MV-4-11 (cell line): ENCODE measurements at regions not wholly inside any gene's neighbourhood (a gene's known extent, or its start where the extent isn't known, plus 50 kb on each side); places are given as distances from the start of the nearest gene placed in this dataset.
"Not testable (repeated sequence)": the region's sequence is repeated elsewhere in the genome, so short reads cannot be mapped to it uniquely, and the experiment has no call there.

ENCODE experiments used
- DNase-seq: peaks from one replicate; lab custom pipeline; 2025; lab: John Stamatoyannopoulos, UW

- DNase-seq = no peak
Observed at GRCh38 chr13:34363266-34363665, 545.3 kb downstream of the RFC3 start.

GRCh38 chr13:34364633-34365032 lies 546.7 kb downstream of the RFC3 start:
- no peak for DNase-seq

- DNase-seq = no peak
Observed at GRCh38 chr13:34369931-34370330, 552.0 kb downstream of the RFC3 start.

GRCh38 chr13:34371108-34371507 lies 553.2 kb downstream of the RFC3 start:
- peak; percentile 3 for DNase-seq

DNA sequence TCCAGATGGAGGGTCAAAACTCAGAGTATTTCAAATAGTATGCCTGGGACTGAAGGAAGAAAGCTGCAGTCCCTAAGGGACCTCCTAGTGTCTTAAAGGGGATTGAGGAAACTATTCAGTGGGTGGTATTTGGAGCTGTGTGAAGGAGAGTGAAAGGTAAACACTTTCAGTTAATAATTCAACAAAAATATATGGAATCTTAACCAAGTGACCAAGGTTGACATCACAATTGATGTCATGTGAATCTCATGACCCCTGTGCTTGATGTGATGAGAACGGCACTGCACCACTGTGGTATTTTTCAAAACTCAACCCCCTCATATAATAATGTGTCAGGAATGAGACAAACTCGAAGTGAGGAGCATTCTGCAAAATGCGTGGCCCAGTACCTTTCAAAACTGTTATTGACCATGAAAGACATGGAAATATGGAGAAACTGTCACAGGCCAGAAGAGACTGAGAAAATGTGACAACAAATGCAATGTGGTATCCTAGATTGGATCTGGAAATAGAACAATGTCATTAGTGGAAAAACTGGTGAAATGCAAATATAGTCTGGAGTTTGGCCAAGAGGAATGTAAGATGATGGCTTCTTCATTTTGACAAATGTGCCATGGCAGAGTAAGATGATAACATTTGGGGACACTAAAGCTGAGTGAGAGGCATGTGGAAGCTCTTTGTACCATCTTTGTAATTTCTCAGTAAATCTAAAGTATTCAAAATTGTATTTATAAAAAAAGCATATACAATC lies 553.9 kb downstream of the RFC3 start:
- DNase-seq = no peak

DNA sequence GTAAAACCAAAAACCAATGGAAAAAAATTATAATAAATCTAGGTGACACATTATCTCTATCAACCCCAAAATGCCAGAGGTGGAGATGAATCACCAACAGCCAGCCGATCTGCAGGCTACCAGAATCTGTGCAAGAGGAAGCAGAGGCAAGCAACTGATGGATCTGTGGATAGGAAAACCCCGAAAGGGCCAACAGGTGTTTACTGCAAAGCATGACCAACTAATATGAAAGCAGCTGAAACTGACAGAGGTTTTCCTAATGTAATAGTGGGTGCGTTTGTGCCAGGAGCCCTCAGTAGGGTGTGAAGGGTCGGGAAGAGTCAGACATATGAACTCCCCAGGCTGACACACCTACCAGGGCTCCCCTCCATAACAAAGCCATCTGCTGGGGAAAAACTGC lies 554.6 kb downstream of the RFC3 start:
- no peak for DNase-seq

DNA sequence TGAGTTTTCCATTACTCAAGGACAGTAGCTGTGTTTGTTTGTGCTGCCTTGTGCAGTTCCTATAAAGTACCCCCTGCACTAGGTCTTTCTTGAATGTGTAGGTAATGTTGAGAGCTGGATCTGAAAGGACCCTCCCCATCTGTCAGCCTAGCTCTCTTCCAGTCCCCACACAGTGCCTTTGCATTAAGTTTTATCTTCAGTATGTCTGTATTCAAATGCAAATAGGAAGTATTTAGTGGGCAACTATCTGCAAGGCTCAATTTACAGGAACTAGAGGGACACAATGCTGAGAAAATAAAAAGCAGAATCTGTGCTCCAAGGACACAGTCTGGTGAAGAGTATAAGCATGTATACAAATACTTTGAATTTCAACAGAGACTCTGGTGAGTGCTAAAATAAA lies 558.5 kb downstream of the RFC3 start:
- DNase-seq = no peak

DNA sequence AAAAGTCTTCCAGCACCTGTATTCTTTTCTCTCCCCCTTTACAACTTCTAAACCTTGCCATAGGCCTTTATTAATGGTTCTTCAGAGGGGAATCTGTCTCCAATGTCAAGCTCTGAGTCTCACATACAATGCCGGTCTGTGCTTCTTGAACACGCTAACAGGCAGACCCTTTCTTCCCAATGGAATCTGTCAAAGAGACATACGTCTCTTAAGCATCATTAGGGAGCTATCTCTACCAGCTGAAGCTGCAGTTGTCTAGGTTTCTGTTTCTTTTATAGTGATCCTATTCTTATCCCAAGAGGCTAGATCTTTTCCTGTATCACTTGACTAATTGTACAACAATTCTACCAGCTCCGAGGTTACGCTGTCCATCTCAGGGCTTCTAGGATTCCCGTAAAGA lies 560.8 kb upstream of the NBEA start:
- DNase-seq = no peak

DNA sequence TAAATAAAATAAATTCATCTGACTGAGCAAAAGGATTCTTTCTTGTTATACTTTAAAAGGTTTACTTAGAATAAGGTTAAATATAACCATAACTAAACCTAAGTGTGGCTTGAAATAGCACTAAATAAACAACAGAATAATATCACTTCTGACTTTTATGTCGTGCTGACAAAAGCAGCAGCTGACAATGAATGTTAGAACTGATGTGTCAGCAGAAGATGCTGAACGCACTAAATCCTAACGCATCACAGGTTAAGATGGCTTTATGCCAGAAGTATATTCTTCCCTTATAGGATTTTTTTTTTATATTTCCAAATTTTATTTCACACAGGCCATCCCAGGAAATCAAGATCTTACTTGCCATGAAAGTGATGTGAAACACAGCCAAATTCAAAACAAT lies 558.3 kb upstream of the NBEA start:
- DNase-seq = no peak

DNA sequence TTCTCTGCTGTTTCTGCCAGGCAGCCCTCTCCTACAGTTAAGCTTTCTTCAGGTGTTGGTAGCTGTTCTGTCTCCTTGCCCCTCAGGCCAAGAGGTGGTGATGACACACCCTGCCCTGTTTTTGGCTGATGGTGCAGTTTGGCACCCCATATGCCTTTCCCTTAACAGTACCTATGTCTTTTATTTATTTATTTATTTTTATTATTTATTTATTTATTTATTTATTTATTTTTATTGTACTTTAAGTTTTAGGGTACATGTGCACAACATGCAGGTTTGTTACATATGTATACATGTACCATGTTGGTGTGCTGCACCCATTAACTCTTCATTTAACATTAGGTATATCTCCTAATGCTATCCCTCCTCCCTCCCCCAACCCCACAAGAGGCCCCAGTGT lies 555.8 kb upstream of the NBEA start:
- not testable (repeated sequence) for DNase-seq

DNA sequence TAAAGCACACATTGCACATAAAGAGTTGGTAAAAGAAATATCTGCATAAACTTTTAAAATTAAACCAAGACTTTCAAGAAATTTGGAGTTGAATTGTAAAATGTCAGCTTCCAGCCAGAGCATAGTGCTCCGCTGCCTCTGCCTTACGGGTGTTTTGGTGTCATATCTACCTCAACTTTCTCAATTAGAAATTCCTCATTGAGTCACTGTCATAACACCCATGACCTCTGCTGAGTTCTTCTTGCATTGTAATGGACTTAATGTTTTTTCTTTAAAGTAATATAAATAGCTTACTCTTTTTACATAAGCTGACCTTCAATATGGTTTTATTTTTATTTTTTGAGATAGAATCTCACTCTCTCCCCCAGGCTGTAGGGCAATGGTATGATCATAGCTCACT lies 551.0 kb upstream of the NBEA start:
- no peak for DNase-seq

GRCh38 chr13:34401696-34402095 lies 540.4 kb upstream of the NBEA start:
- DNase-seq = no peak

DNA sequence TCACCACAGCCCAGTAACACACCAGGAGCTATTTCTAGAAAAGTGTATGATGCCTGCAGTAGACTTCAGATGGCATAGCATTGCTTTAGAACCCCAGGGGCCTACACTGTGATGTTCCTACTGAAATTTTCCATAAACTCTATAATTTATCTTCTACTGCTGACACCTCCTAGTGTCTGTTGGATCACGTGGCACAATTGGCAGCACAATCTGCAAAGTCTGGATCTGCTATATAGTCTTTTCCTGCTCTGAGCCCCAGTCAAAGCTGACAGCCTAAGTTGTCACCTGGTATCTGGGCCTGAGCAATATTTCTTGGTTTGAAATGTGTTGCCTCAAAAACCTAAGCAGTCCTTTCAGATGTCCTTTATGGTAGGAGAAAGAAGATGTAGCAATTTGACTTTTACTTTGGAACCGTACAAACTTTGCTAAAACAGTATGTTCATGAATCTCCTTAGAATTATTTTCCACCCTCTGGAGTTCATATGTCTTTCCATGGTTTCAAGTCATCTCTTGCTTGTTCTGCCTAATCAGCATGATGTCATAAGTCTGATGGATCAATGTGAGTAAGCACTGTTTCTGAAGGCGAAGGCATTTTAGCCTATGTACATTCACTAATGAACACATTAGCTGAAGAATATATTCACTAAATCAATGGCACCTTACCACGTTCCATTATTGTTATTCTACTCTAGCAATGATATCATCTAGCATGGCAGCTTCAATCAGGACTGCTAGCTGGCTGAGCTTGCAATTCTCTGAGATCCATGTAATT lies 536.5 kb upstream of the NBEA start:
- DNase-seq = no peak

- DNase-seq = no peak
Observed at GRCh38 chr13:34408640-34409039, 533.4 kb upstream of the NBEA start.

DNA sequence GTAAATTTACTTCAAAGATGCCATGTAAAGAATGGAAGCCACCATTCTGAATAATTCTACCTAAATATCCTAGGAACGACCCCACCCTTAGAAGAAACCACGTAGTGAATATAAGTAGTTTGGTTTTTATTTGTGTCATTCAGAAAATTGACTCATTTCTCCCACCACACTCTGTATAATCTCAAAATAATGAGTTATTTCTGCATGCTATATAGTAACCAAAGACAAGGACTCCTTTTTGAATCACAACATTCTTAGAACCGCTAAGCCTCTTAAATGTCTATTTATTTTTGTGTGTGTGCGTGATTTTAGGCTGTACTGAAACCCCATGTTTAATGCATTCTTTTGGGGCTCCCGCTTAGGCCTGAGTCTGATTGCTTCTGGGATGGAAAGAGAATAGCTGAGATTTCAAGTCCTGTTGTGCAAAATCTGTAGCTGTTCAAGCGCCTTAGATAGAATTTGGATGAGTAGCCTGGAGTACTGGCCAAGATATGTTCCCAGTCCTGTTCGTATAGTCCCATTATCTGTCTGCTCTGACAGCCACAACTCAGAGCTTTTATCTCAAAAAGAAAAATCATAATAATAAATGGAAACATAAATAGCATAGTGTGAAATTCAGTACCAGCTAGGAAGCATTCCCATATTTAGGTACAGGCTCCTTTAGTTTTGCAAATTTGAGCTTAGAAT lies 532.4 kb upstream of the NBEA start:
- no peak for DNase-seq

DNA sequence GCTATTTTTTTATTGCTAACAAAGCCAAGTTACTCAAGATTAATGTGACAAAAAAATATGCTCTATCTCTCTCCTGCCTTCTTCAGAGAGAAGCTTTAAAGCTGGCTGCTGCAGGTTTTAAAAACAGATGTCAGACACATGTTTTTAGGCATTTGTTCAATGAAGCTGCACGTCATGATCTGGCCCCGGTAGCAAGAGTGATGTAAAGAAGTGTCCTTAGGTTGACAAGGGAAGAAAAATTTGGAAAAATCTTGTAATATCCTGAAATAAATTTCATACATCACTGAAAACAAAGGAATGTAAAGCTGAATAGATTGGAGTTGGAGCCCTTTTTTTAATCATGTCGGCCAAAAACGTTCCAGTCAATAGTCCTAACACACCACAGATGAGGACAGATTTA lies 531.4 kb upstream of the NBEA start:
- DNase-seq = no peak

- no peak for DNase-seq
Observed at GRCh38 chr13:34411177-34411576, 530.9 kb upstream of the NBEA start.

DNA sequence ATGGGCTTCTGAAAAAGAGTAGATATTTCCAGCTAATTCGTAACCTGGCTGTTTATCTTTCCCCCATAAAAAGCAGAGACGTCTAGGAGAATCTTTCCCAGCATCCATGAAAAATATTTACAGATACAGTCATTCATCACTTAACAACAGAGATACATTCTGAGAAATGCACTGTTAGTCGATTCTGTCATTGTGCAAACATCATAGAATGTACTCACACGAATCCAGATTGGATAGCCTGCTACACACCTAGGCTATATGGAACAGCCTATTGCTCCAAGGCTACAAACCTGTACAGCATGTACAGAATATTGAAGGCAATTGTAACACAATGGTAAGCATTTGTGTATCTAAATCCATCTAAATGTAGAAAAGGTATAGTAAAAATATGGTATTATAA lies 530.2 kb upstream of the NBEA start:
- no peak for DNase-seq

GRCh38 chr13:34412295-34412694 lies 529.8 kb upstream of the NBEA start:
- DNase-seq = no peak

DNA sequence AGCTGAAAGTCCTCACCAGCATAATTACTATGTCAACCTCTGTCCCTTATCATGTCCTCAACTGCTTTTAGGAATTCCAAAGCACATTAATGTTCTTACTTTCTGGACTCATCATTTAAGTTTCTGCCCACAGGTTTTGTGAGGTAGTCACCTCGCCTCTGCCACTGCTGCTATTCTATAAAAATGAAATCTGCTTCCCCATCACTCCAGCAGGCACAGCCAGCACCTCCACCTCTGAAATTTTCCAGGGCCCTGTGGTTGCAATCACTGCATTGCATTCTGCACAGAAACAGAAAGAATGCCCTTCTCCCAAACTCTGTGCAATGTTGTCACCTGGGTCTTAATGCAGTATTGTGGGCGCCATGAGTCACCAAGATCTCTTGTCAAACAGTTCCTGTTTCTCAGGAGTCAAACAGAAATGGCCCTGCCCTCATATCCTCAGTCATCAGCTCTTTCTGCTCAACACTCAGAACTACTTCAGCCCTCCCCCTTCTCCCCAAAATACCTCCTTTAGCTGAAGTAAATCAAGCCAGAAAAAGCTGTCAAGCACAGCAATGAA lies 529.2 kb upstream of the NBEA start:
- DNase-seq = peak; percentile 12

DNA sequence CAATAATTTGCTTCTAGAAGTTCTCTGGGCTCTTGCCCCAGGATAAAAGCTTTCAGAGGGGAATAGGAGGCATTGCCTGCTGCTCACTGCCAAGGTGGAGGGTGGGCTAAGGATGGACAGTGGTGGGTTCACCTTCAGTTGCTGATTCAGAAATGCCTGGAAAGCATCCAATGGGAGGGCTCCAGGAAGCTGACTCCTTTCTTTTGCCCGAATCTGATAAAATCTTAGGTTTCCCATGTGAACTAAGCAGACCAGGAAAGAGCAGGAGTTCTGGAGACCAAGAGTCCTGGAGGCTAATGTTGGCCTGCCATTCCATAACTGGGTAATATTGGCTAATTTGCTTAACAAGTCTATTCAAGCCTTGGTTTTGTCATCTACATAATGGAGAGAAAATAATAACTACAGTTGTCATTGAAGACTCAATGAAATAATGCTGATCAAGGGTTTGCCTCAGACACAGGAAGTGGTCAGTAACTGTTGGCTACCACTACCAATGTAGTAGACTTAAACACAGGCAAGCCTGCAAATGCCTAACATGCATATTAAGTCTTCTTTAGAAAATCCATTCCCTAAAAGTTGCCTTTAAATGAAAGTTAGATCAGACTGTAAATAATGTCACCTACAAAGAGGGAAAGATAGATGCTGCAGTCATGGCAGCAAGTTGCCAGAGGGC lies 528.4 kb upstream of the NBEA start:
- peak; percentile 0 for DNase-seq

DNA sequence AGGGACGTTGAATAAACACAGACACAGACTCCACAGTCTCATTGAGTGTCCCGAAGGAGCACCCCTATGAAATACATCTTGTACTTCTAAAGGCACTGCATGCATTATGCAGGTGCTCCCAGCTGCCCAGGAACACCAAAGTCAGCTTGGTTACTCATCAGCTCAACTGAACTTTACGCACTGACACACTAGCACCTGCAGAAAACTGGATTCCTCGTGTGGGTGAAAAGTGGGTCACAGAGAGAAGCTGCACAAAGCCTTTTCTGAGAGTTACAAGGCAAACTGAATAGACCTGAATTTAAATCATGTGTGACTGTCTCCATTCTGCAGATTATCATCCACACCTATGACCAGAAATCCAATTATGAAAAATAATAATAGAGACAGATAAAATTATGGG lies 527.5 kb upstream of the NBEA start:
- no peak for DNase-seq
